Ishikawa (cell line): ENCODE measurements at regions not wholly inside any gene's neighbourhood (a gene's known extent, or its start where the extent isn't known, plus 50 kb on each side); places are given as distances from the start of the nearest gene placed in this dataset.

Experiments used
- CREB1 ChIP-seq: IDR thresholded peaks from 2 replicates; pipeline ENCODE4 v1.6.1; 2012; ENCODE audit warnings: low read depth
- EP300 ChIP-seq: IDR thresholded peaks from 2 replicates; pipeline ENCODE4 v1.6.1; 2012; ENCODE audit warnings: borderline replicate concordance
- FOXM1 ChIP-seq: IDR thresholded peaks from 2 replicates; pipeline ENCODE4 v1.6.1; 2012; ENCODE audit warnings: low read depth, borderline replicate concordance
- NFIC ChIP-seq: IDR thresholded peaks from 2 replicates; pipeline ENCODE4 v1.6.1; 2012
- RAD21 ChIP-seq: IDR thresholded peaks from 2 replicates; pipeline ENCODE4 v1.6.1; 2012; ENCODE audit warnings: low read depth
- YY1 ChIP-seq: IDR thresholded peaks from 2 replicates; pipeline ENCODE4 v1.6.1; 2012; ENCODE audit warnings: low read depth
- TF ChIP-seq, protein P1 (sequence below): IDR thresholded peaks from 2 replicates; pipeline ENCODE4 v1.6.1; 2012
- TF ChIP-seq, protein P2 (sequence below): IDR thresholded peaks from 2 replicates; pipeline ENCODE4 v1.6.1; 2012; ENCODE audit warnings: low read depth, mild to moderate bottlenecking

DNA sequence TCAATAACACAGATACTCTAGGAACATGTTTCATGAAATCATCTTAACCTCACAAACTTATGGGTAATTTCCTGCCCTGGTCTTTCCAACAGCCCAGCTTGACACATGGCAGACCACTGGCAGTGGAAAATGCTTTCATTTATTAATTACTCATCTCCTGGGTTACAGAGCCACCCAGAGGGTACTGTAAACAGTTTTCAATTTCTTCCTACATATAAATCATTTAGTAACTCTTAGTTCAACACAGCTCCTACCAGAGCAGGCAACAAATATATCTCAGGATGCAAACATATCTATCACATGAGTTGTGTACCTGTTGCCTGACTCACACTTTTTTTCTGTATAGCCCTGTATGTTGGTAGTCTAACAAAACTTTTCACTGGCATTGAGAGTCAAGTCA lies 99.2 kb upstream of the VRK2 start:
- TF ChIP-seq CREB1 (no peak), EP300 (no peak), RAD21 (no peak), YY1 (no peak), FOXM1 (no peak), NFIC (no peak)
- TF ChIP-seq, protein P1, sequence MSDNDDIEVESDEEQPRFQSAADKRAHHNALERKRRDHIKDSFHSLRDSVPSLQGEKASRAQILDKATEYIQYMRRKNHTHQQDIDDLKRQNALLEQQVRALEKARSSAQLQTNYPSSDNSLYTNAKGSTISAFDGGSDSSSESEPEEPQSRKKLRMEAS = no peak
- TF ChIP-seq, protein P2, sequence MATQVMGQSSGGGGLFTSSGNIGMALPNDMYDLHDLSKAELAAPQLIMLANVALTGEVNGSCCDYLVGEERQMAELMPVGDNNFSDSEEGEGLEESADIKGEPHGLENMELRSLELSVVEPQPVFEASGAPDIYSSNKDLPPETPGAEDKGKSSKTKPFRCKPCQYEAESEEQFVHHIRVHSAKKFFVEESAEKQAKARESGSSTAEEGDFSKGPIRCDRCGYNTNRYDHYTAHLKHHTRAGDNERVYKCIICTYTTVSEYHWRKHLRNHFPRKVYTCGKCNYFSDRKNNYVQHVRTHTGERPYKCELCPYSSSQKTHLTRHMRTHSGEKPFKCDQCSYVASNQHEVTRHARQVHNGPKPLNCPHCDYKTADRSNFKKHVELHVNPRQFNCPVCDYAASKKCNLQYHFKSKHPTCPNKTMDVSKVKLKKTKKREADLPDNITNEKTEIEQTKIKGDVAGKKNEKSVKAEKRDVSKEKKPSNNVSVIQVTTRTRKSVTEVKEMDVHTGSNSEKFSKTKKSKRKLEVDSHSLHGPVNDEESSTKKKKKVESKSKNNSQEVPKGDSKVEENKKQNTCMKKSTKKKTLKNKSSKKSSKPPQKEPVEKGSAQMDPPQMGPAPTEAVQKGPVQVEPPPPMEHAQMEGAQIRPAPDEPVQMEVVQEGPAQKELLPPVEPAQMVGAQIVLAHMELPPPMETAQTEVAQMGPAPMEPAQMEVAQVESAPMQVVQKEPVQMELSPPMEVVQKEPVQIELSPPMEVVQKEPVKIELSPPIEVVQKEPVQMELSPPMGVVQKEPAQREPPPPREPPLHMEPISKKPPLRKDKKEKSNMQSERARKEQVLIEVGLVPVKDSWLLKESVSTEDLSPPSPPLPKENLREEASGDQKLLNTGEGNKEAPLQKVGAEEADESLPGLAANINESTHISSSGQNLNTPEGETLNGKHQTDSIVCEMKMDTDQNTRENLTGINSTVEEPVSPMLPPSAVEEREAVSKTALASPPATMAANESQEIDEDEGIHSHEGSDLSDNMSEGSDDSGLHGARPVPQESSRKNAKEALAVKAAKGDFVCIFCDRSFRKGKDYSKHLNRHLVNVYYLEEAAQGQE = no peak
